Renal cortical epithelial cell (primary cell): ENCODE measurements at regions not wholly inside any gene's neighbourhood (a gene's known extent, or its start where the extent isn't known, plus 50 kb on each side); places are given as distances from the start of the nearest gene placed in this dataset.
"Not testable (repeated sequence)": the region's sequence is repeated elsewhere in the genome, so short reads cannot be mapped to it uniquely, and the experiment has no call there.

Source experiments
- DNase-seq: peaks from one replicate; pipeline ENCODE4 v3.0.0-alpha.2; 2011; ENCODE audit warnings: low read depth

GRCh38 chr13:108077284-108077683, 138.1 kb downstream of the LIG4 start:
- no peak for DNase-seq

- not testable (repeated sequence) for DNase-seq
Measured at GRCh38 chr13:108074429-108074828, 140.9 kb downstream of the LIG4 start.

- DNase-seq, result no peak
Measured at GRCh38 chr13:108070925-108071324, 144.4 kb downstream of the LIG4 start.

- peak; percentile 23 for DNase-seq
Measured at GRCh38 chr13:108070491-108070890, 144.8 kb downstream of the LIG4 start.

- DNase-seq, result no peak
Measured at GRCh38 chr13:108069521-108070210, 145.7 kb downstream of the LIG4 start.

GRCh38 chr13:108064372-108064771, 151.0 kb downstream of the LIG4 start:
- not testable (repeated sequence) for DNase-seq

- peak; percentile 57 for DNase-seq
Measured at GRCh38 chr13:108060111-108060510, 155.2 kb downstream of the LIG4 start.

- no peak for DNase-seq
Measured at GRCh38 chr13:108056278-108056677, 159.1 kb downstream of the LIG4 start.

GRCh38 chr13:108049211-108049610, 166.1 kb downstream of the LIG4 start:
- no peak for DNase-seq

- no peak for DNase-seq
Measured at GRCh38 chr13:108044954-108045353, 170.4 kb downstream of the LIG4 start.

- not testable (repeated sequence) for DNase-seq
Measured at GRCh38 chr13:108042866-108043265, 172.5 kb downstream of the LIG4 start.

- DNase-seq, result peak; percentile 66
Measured at GRCh38 chr13:108037348-108037747, 178.0 kb downstream of the LIG4 start.

- peak; percentile 71 for DNase-seq
Measured at GRCh38 chr13:108036411-108036932, 178.9 kb downstream of the LIG4 start.

- DNase-seq, result no peak
Measured at GRCh38 chr13:108034909-108035410, 180.4 kb downstream of the LIG4 start.

GRCh38 chr13:108033800-108034707, 181.3 kb downstream of the LIG4 start:
- peak; percentile 69 for DNase-seq

- no peak for DNase-seq
Measured at GRCh38 chr13:108031865-108032264, 183.5 kb downstream of the LIG4 start.

- no peak for DNase-seq
Measured at GRCh38 chr13:108030769-108031168, 184.6 kb downstream of the LIG4 start.

GRCh38 chr13:108026680-108027410, 188.5 kb downstream of the LIG4 start:
- peak; percentile 76 for DNase-seq

GRCh38 chr13:108020027-108020426, 195.3 kb downstream of the LIG4 start:
- DNase-seq, result no peak

- no peak for DNase-seq
Measured at GRCh38 chr13:108018371-108018870, 196.9 kb downstream of the LIG4 start.

- no peak for DNase-seq
Measured at GRCh38 chr13:108006619-108007018, 208.7 kb downstream of the LIG4 start.

- no peak for DNase-seq
Measured at GRCh38 chr13:108005231-108005630, 210.1 kb downstream of the LIG4 start.
